Keratinocyte (primary cell): ENCODE measurements at regions not wholly inside any gene's neighbourhood (a gene's known extent, or its start where the extent isn't known, plus 50 kb on each side); places are given as distances from the start of the nearest gene placed in this dataset.

Source experiments
- DNase-seq: peaks from one replicate; pipeline ENCODE4 v3.0.0-alpha.2; 2011; ENCODE audit warnings: low read depth, missing footprints, low spot score
- FAIRE-seq: peaks from 2 replicates; lab custom pipeline; 2011; peaks lifted over from hg19 to GRCh38; lab: Jason Lieb, UNC
- H2AFZ ChIP-seq: 2 replicates; pipeline ENCODE4 v1.6.0; 2012; ENCODE audit warnings: low read length, control low read depth, inconsistent platforms; ENCODE audit not compliant: control insufficient read depth
- H3K27ac ChIP-seq: 2 replicates; pipeline ENCODE4 v1.5.1; 2011; ENCODE audit warnings: low read length; ENCODE audit not compliant: control insufficient read depth, insufficient read depth
- H3K27me3 ChIP-seq: 3 replicates; pipeline ENCODE4 v1.6.0; 2011; ENCODE audit warnings: low read length; ENCODE audit not compliant: control insufficient read depth, insufficient read depth; ENCODE audit errors: extremely low read depth
- H3K36me3 ChIP-seq, 2 experiments: 2 replicates in 1 of 2; 3 replicates in 1 of 2; pipeline ENCODE4 v1.5.1; 2011; ENCODE audit warnings: low read length in 2 of 2, mild to moderate bottlenecking in 1 of 2; ENCODE audit not compliant: control insufficient read depth in 2 of 2, insufficient read depth in 2 of 2; ENCODE audit errors: extremely low read depth in 1 of 2
- H3K4me1 ChIP-seq: 3 replicates; pipeline ENCODE4 v1.5.1; 2011; ENCODE audit warnings: low read length; ENCODE audit not compliant: control insufficient read depth, insufficient read depth; ENCODE audit errors: extremely low read depth
- H3K4me2 ChIP-seq: 3 replicates; pipeline ENCODE4 v1.6.0; 2011; ENCODE audit warnings: low read depth, low read length; ENCODE audit not compliant: control insufficient read depth, insufficient read depth; ENCODE audit errors: extremely low read depth
- H3K4me3 ChIP-seq, 3 experiments: fragments of 200-600 bp in 1 of 3; sonication (generic) in 1 of 3; 2 replicates in 2 of 3; 3 replicates in 1 of 3; pipeline ENCODE4 v1.5.1; 2011 to 2016; ENCODE audit warnings: low read length in 3 of 3, mild to moderate bottlenecking in 3 of 3, control low read depth in 2 of 3, inconsistent platforms in 1 of 3, low read depth in 1 of 3, mixed read lengths in 1 of 3, mixed run types in 1 of 3, moderate library complexity in 1 of 3; ENCODE audit not compliant: control insufficient read depth in 2 of 3, insufficient read depth in 2 of 3; ENCODE audit errors: extremely low read depth in 1 of 3
- H3K79me2 ChIP-seq: 2 replicates; pipeline ENCODE4 v1.6.0; 2012; ENCODE audit warnings: low read length; ENCODE audit not compliant: control insufficient read depth, insufficient read depth
- H3K9ac ChIP-seq: 3 replicates; pipeline ENCODE4 v1.6.0; 2011; ENCODE audit warnings: low read length; ENCODE audit not compliant: control insufficient read depth, insufficient read depth; ENCODE audit errors: extremely low read depth
- H3K9me1 ChIP-seq: 3 replicates; pipeline ENCODE4 v1.6.0; 2011; ENCODE audit warnings: low read length; ENCODE audit not compliant: control insufficient read depth, insufficient read depth; ENCODE audit errors: extremely low read depth
- H3K9me3 ChIP-seq: 2 replicates; pipeline ENCODE4 v1.5.1; 2012; ENCODE audit warnings: low read depth, low read length; ENCODE audit not compliant: control insufficient read depth
- H4K20me1 ChIP-seq: 3 replicates; pipeline ENCODE4 v1.6.0; 2011; ENCODE audit warnings: low read length; ENCODE audit not compliant: control insufficient read depth, insufficient read depth; ENCODE audit errors: extremely low read depth
- EZH2 ChIP-seq: IDR thresholded peaks from one replicate; pipeline ENCODE4 v1.6.1; 2012; ENCODE audit warnings: inconsistent platforms, mild to moderate bottlenecking, low read length, moderate library complexity
- dilution Hi-C: fragments of 300-500 bp; cut with MboI; formaldehyde crosslinking; loops from one replicate; pipeline ENCODE4 v1.7.0; 2020; ENCODE audit warnings: low sequenced_read_pairs; ENCODE audit not compliant: extremely low pct_ligation_motif_present
- TF ChIP-seq, protein P1 (sequence below), 3 experiments: IDR thresholded peaks in 1 of 3; conservative IDR thresholded peaks in 1 of 3; optimal IDR thresholded peaks in 1 of 3; 2 replicates in 2 of 3; 3 replicates in 1 of 3; pipeline versions ENCODE3 to v1.5.1; 2011; ENCODE audit warnings: low read length in 3 of 3, mild to moderate bottlenecking in 3 of 3, moderate library complexity in 2 of 3, control low read depth in 1 of 3, inconsistent platforms in 1 of 3; ENCODE audit not compliant: insufficient read depth in 2 of 3; ENCODE audit errors: extremely low read depth in 1 of 3

DNA sequence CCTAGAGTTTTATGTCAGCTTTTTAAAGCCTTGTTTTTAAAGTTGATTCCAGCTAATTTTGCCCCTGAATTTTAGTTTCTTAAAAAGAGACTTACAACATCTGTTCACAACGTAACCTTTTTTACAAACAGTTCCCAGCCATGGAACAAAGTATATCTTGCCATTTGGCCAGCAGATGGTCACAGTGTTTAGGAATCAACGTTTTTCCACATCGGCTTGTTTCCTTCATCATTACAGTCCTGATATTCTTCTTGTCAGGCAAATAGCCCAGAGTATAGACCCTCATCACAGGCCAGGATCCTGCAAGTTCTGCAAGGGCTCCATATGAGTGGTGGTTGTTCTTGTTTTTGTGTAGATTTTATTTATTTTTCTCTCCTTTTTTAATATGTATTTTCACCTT is 341.7 kb upstream of the HTR1E start:
- Histone ChIP-seq H3K9me1 (no peaks in the 10 kb centered on the region), H3K27me3 (no peaks in the 10 kb centered on the region), H3K27ac (no peak overlapping the region), H3K4me1 (no peaks in the 10 kb centered on the region), H2AFZ (no peak overlapping the region), H3K79me2 (no peaks in the 10 kb centered on the region), H3K9me3 (no peaks in the 10 kb centered on the region), H3K9ac (no peak overlapping the region), H3K36me3 (no peaks in the 10 kb centered on the region), H3K4me3 (no peak overlapping the region), H3K4me2 (no peak overlapping the region), H4K20me1 (no peaks in the 10 kb centered on the region)
- TF ChIP-seq, protein P1, sequence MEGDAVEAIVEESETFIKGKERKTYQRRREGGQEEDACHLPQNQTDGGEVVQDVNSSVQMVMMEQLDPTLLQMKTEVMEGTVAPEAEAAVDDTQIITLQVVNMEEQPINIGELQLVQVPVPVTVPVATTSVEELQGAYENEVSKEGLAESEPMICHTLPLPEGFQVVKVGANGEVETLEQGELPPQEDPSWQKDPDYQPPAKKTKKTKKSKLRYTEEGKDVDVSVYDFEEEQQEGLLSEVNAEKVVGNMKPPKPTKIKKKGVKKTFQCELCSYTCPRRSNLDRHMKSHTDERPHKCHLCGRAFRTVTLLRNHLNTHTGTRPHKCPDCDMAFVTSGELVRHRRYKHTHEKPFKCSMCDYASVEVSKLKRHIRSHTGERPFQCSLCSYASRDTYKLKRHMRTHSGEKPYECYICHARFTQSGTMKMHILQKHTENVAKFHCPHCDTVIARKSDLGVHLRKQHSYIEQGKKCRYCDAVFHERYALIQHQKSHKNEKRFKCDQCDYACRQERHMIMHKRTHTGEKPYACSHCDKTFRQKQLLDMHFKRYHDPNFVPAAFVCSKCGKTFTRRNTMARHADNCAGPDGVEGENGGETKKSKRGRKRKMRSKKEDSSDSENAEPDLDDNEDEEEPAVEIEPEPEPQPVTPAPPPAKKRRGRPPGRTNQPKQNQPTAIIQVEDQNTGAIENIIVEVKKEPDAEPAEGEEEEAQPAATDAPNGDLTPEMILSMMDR (optimal IDR thresholded peaks at IDR 0.05 in 1 of 3, IDR thresholded peaks at IDR 0.05 in 1 of 3, conservative IDR thresholded peaks at IDR 0.05 in 1 of 3; ENCODE audit: extremely low read depth in 1 of 3, insufficient read depth in 2 of 3, low read length in 3 of 3) = no peak
- TF ChIP-seq EZH2 = no peak
- DNase-seq (no peak), FAIRE-seq (no peak)
- dilution Hi-C loops = no loop called here

- FAIRE-seq (no peak), DNase-seq (no peak)
- Histone ChIP-seq H3K4me1 (no peaks in the 10 kb centered on the region), H3K27ac (no peak overlapping the region), H3K79me2 (no peaks in the 10 kb centered on the region), H3K9ac (no peak overlapping the region), H4K20me1 (no peaks in the 10 kb centered on the region), H3K27me3 (no peaks in the 10 kb centered on the region), H2AFZ (no peak overlapping the region), H3K36me3 (no peaks in the 10 kb centered on the region), H3K4me2 (no peak overlapping the region), H3K4me3 (no peak overlapping the region), H3K9me1 (no peaks in the 10 kb centered on the region), H3K9me3 (peaks cover 2% of the 10 kb centered on the region)
- no peak for TF ChIP-seq EZH2
- TF ChIP-seq, protein P1 (optimal IDR thresholded peaks at IDR 0.05 in 1 of 3, IDR thresholded peaks at IDR 0.05 in 1 of 3, conservative IDR thresholded peaks at IDR 0.05 in 1 of 3; ENCODE audit: extremely low read depth in 1 of 3, insufficient read depth in 2 of 3, low read length in 3 of 3) = no peak
- dilution Hi-C loops = no loop called here
These were observed 351.1 kb upstream of the HTR1E start for GRCh38 chr6:86586195-86586594.
